GM12872 (cell line): ENCODE measurements at regions not wholly inside any gene's neighbourhood (a gene's known extent, or its start where the extent isn't known, plus 50 kb on each side); places are given as distances from the start of the nearest gene placed in this dataset.

Experiments used
- TF ChIP-seq, protein P1 (sequence below): IDR thresholded peaks from 3 replicates; pipeline ENCODE4 v1.5.1; 2011; ENCODE audit warnings: low read depth, mild to moderate bottlenecking, low read length, moderate library complexity; ENCODE audit not compliant: insufficient read depth

GRCh38 chr6:140537211-140537610 lies 1162.8 kb upstream of the CITED2 start:
- TF ChIP-seq, protein P1, sequence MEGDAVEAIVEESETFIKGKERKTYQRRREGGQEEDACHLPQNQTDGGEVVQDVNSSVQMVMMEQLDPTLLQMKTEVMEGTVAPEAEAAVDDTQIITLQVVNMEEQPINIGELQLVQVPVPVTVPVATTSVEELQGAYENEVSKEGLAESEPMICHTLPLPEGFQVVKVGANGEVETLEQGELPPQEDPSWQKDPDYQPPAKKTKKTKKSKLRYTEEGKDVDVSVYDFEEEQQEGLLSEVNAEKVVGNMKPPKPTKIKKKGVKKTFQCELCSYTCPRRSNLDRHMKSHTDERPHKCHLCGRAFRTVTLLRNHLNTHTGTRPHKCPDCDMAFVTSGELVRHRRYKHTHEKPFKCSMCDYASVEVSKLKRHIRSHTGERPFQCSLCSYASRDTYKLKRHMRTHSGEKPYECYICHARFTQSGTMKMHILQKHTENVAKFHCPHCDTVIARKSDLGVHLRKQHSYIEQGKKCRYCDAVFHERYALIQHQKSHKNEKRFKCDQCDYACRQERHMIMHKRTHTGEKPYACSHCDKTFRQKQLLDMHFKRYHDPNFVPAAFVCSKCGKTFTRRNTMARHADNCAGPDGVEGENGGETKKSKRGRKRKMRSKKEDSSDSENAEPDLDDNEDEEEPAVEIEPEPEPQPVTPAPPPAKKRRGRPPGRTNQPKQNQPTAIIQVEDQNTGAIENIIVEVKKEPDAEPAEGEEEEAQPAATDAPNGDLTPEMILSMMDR, result no peak

DNA sequence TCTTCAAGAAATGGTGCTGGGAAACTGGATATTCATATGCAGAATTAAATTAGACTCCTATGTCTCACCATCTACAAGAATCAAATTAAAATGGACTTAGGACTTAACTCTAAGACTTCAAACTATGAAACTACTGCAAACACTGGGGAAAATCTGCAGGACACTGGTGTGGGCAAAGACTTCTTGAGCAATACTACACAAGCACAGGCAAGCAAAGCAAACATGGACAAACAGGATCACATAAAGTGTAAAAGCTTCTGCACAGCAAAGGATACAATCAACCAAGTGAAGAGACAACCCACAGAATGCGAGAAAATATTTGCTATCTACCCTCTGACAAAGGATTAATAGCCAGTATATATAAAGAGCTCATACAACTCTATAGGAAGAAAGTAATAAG lies 1161.1 kb upstream of the CITED2 start:
- TF ChIP-seq, protein P1, result no peak

GRCh38 chr6:140533526-140533925 lies 1159.1 kb upstream of the CITED2 start:
- TF ChIP-seq, protein P1, result no peak

DNA sequence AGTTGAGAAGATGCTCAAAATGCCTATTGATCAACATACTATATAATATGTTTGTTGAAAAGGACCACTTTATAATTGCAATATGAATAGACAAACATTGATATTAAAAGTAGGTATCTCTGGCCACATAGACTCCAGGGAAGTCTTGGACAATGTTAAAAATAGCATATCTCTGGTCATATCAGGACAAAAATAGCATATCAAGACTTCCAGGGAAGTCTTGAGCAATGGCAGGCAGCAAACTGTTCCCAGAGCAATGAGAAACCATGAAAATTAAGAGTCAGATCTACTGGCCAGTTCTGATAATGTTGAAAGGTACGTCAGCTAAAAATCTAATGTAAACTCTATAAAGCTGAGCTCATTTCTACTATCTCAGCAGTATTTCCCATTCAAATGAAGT lies 1130.3 kb upstream of the CITED2 start:
- TF ChIP-seq, protein P1, result no peak

- TF ChIP-seq, protein P1, result no peak
These were observed 1126.4 kb upstream of the CITED2 start for GRCh38 chr6:140500849-140501248.

DNA sequence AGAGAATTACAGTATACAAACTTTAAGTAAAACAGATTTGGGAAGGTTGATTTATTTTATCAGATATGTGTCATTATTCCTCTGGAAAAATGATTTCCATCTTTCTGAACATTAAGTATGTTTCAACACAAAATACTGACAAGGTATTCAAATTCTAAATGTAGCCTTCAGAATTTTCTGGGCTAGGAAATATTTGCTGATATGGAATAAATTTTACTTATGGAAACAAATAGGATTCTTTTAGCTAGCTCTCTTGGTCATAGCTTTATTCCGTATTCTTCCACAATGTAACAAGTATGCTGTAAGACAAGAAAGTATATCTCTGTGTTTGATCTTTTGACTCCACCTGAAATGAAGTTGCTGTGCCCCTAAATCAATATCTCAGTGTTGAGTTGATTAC lies 1125.2 kb upstream of the CITED2 start:
- TF ChIP-seq, protein P1, result no peak

GRCh38 chr6:140494321-140495108 lies 1120.1 kb upstream of the CITED2 start:
- TF ChIP-seq, protein P1, result no peak

DNA sequence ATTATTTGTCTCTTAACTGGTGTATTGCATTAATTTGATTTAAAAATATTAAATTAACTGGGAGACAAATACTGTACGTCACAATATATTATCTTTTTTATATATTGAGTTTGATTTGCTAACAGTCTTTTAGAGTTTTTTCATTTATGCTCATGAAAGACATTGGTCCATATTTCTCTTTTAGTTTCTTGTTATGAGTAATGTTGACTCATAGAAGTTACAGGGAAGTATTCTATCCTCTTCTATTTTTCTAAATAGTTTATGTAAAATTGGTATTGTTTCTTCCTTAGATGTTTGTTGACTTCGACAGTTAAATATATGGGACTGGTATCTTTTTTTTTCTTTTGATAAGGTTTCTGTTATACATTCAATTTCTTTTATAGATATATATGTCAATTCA lies 1115.6 kb upstream of the CITED2 start:
- TF ChIP-seq, protein P1, result no peak
